Sigmoid colon (tissue), 4 donors: ENCODE measurements at regions not wholly inside any gene's neighbourhood (a gene's known extent, or its start where the extent isn't known, plus 50 kb on each side); places are given as distances from the start of the nearest gene placed in this dataset.

Experiments
- CTCF ChIP-seq, 4 experiments: fragments of 450-650 bp in 3 of 4; fragments of 200-600 bp in 1 of 4; IDR thresholded peaks; one replicate each; pipeline ENCODE4 v1.5.1; 2016 to 2019; ENCODE audit warnings: antibody characterized with exemption in 4 of 4, mild to moderate bottlenecking in 3 of 4, moderate library complexity in 2 of 4
- POLR2A ChIP-seq, 2 donors: fragments of 450-650 bp; IDR thresholded peaks; one replicate each; pipeline ENCODE4 v1.6.1; 2016; ENCODE audit warnings: antibody characterized with exemption in 2 of 2, mild to moderate bottlenecking in 2 of 2, moderate library complexity in 2 of 2
- POLR2AphosphoS5 ChIP-seq, 4 donors: sonication (generic); formaldehyde crosslinking; IDR thresholded peaks; one replicate each; pipeline ENCODE4 v1.6.1; 2017; ENCODE audit warnings: antibody characterized with exemption in 4 of 4

- TF ChIP-seq POLR2AphosphoS5 (IDR thresholded peaks at IDR 0.05): no peak
- no peak for TF ChIP-seq CTCF (IDR thresholded peaks at IDR 0.05)
- TF ChIP-seq POLR2A (IDR thresholded peaks at IDR 0.05): no peak
These were observed 68.5 kb downstream of the MRPL36 start for GRCh38 chr5:1731091-1731639.
